Endodermal cell (in vitro differentiated cells): ENCODE measurements at regions not wholly inside any gene's neighbourhood (a gene's known extent, or its start where the extent isn't known, plus 50 kb on each side); places are given as distances from the start of the nearest gene placed in this dataset.
"Not testable (repeated sequence)": the region's sequence is repeated elsewhere in the genome, so short reads cannot be mapped to it uniquely, and the experiment has no call there.

ENCODE experiments used
- DNase-seq: peaks from one replicate; pipeline ENCODE4 v3.0.0-alpha.2; 2017
- H3K27ac ChIP-seq: 2 replicates; pipeline ENCODE4 v1.5.1; 2013; ENCODE audit warnings: mild to moderate bottlenecking, low read depth, low read length, moderate library complexity
- H3K27me3 ChIP-seq: 2 replicates; pipeline ENCODE4 v1.6.1; 2013; ENCODE audit warnings: mild to moderate bottlenecking, low read length, moderate library complexity; ENCODE audit not compliant: insufficient read depth, control insufficient read depth, poor library complexity, severe bottlenecking
- H3K36me3 ChIP-seq: 2 replicates; pipeline ENCODE4 v1.7.0; 2013; ENCODE audit warnings: mild to moderate bottlenecking, low read length, moderate library complexity; ENCODE audit not compliant: control insufficient read depth, insufficient read depth
- H3K4me1 ChIP-seq: one replicate; pipeline ENCODE4 v1.7.0; 2013; ENCODE audit warnings: low read length; ENCODE audit not compliant: control insufficient read depth, insufficient read depth
- H3K4me3 ChIP-seq: 2 replicates; pipeline ENCODE4 v1.5.1; 2013; ENCODE audit warnings: mild to moderate bottlenecking, low read length, moderate library complexity
- H3K9ac ChIP-seq: 2 replicates; pipeline ENCODE4 v1.6.1; 2013; ENCODE audit warnings: mild to moderate bottlenecking, low read length, moderate library complexity; ENCODE audit not compliant: poor library complexity, severe bottlenecking; ENCODE audit errors: extremely low read depth
- H3K9me3 ChIP-seq: 2 replicates; pipeline ENCODE4 v1.6.1; 2013; ENCODE audit warnings: mild to moderate bottlenecking, low read length, moderate library complexity; ENCODE audit not compliant: control insufficient read depth
- H3K27ac Mint-ChIP-seq: 2 replicates; pipeline ENCODE4 v1.8.0; 2020; ENCODE audit warnings: mixed read lengths
- H3K27me3 Mint-ChIP-seq: 2 replicates; pipeline ENCODE4 v1.8.0; 2021; ENCODE audit warnings: mild to moderate bottlenecking, mixed read lengths; ENCODE audit not compliant: insufficient read depth
- H3K36me3 Mint-ChIP-seq: 2 replicates; pipeline ENCODE4 v1.8.0; 2020; ENCODE audit warnings: low read depth, mixed read lengths
- H3K4me1 Mint-ChIP-seq: 2 replicates; pipeline ENCODE4 v1.8.0; 2020; ENCODE audit warnings: mixed read lengths
- H3K4me3 Mint-ChIP-seq: 2 replicates; pipeline ENCODE4 v1.8.0; 2020; ENCODE audit warnings: mild to moderate bottlenecking, moderate library complexity, mixed read lengths
- H3K9me3 Mint-ChIP-seq: 2 replicates; pipeline ENCODE4 v1.8.0; 2020; ENCODE audit warnings: mild to moderate bottlenecking, mixed read lengths
- WGBS, 2 experiments: methylation state at CpG; one replicate each; pipeline versions ENCODE4 v1.1.5 to v1.1.7; 2013; ENCODE audit warnings: missing lambda C conversion rate in 2 of 2, mixed read lengths in 1 of 2; ENCODE audit not compliant: insufficient coverage in 1 of 2, insufficient read length in 1 of 2; 5-methylcytosine and 5-hydroxymethylcytosine counted together
- TF ChIP-seq, protein P1 (sequence below): fragments of 200-600 bp; sonication (generic); conservative IDR thresholded peaks from 2 replicates; pipeline ENCODE4 v1.5.0; 2021; ENCODE audit warnings: antibody characterized with exemption, mild to moderate bottlenecking

DNA sequence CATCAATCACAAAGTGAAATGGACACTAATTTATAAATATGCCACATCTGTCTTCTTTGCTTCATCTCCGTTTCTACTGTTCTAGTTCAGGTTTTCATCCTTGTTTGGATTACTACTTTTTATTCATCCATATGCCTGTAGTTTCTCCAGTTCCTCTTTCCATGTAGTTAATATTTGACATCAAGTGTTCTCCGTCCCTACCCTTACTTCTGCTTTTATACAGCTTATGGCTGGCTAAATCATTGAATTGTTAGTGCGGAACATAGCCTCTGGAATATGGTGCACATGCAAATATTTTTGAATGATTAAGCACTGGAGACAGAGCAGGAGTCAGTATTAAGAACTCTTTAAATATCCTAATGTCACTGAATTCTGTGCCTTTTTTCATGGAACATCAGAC lies 230.0 kb upstream of the PPP1R3A start:
- Mint-ChIP-seq H3K27me3 (no peaks in the 10 kb centered on the region), H3K4me1 (peaks cover 49% of the 10 kb centered on the region), H3K36me3 (no peaks in the 10 kb centered on the region), H3K9me3 (no peaks in the 10 kb centered on the region), H3K4me3 (no peak overlapping the region), H3K27ac (no peak overlapping the region)
- Histone ChIP-seq H3K4me1 (peaks cover 4% of the 10 kb centered on the region), H3K36me3 (no peaks in the 10 kb centered on the region), H3K9me3 (no peaks in the 10 kb centered on the region), H3K27me3 (no peaks in the 10 kb centered on the region), H3K4me3 (no peak overlapping the region), H3K9ac (no peak overlapping the region), H3K27ac (no peak overlapping the region)
- WGBS, 2 experiments: 92 to 93% methylated on average over 3 of the region's 3 CpGs
- no peak for DNase-seq
- TF ChIP-seq, protein P1, sequence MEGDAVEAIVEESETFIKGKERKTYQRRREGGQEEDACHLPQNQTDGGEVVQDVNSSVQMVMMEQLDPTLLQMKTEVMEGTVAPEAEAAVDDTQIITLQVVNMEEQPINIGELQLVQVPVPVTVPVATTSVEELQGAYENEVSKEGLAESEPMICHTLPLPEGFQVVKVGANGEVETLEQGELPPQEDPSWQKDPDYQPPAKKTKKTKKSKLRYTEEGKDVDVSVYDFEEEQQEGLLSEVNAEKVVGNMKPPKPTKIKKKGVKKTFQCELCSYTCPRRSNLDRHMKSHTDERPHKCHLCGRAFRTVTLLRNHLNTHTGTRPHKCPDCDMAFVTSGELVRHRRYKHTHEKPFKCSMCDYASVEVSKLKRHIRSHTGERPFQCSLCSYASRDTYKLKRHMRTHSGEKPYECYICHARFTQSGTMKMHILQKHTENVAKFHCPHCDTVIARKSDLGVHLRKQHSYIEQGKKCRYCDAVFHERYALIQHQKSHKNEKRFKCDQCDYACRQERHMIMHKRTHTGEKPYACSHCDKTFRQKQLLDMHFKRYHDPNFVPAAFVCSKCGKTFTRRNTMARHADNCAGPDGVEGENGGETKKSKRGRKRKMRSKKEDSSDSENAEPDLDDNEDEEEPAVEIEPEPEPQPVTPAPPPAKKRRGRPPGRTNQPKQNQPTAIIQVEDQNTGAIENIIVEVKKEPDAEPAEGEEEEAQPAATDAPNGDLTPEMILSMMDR: no peak

DNA sequence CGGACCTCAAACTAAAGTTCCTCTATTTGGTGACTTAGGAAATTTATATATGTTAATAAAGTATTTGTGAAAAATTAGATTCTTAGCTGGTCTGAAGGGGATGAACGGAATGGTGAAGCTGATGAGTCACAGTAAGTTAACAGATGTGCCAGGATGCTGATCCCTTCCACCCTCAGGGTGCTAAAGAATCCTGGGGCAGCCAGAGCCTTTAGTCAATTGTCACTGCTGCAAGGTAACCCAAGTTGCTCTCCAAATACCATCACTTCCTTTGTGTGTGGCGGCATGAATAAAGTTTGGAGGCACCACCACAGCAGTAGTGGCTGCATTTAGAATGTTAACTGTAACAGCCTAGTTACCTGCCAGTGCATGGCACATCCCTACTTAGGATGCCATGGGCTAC lies 222.6 kb upstream of the PPP1R3A start:
- peak; percentile 69 for DNase-seq
- Histone ChIP-seq H3K9me3 (no peaks in the 10 kb centered on the region), H3K27ac (no peak overlapping the region), H3K4me1 (peaks cover 8% of the 10 kb centered on the region), H3K4me3 (no peak overlapping the region), H3K9ac (no peak overlapping the region), H3K36me3 (no peaks in the 10 kb centered on the region), H3K27me3 (no peaks in the 10 kb centered on the region)
- H3K36me3 Mint-ChIP-seq: no peaks in the 10 kb centered on the region
- 44 to 86% methylated on average over 2 to 3 of the region's 3 CpGs for WGBS, 2 experiments
- TF ChIP-seq, protein P1: no peak
- no peaks in the 10 kb centered on the region for H3K27me3 Mint-ChIP-seq
- H3K4me1 Mint-ChIP-seq: peaks cover 20% of the 10 kb centered on the region
- no peak overlapping the region for H3K27ac Mint-ChIP-seq
- no peaks in the 10 kb centered on the region for H3K9me3 Mint-ChIP-seq
- no peak overlapping the region for H3K4me3 Mint-ChIP-seq

DNA sequence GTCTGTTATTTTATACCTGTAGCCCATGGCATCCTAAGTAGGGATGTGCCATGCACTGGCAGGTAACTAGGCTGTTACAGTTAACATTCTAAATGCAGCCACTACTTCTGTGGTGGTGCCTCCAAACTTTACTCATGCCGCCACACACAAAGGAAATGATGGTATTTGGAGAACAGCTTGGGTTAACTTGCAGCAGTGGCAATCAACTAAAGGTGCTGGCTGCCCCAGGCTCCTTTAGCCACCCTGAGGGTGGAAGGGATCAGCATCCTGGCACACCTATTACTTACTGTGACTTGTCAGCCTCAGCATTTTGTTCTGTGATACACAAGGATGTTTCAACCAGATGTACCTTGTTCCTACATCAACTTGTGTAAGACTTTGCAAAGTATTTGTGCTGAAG lies 221.8 kb upstream of the PPP1R3A start:
- WGBS, 2 experiments: 83 to 100% methylated on average over 1 of the region's 1 CpG

DNA sequence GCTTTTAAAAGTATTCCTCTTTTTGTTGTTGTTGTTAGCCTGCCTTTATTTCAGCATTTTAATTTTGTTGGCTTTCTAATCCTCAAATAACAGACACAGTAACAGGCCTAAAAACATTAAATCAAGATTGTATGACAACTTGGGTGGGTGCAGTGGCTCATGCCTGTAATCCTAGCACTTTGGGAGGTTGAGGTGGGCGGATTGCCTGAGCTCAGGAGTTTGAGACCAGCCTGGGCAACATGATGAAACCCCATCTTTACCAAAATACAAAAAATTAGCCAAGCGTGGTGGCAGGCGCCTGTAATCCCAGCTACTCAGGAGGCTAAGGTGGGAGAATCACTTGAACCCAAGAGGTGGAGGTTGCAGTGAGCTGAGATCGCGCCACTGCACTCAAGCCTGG lies 220.9 kb upstream of the PPP1R3A start:
- H3K9me3 Mint-ChIP-seq, H3K27ac Mint-ChIP-seq, H3K36me3 ChIP-seq, DNase-seq, H3K9me3 ChIP-seq, H3K27me3 ChIP-seq, H3K36me3 Mint-ChIP-seq, H3K4me1 ChIP-seq, H3K9ac ChIP-seq, H3K27ac ChIP-seq, H3K4me3 Mint-ChIP-seq, H3K27me3 Mint-ChIP-seq, H3K4me3 ChIP-seq: not testable (repeated sequence)
- peaks cover 18% of the 10 kb centered on the region for H3K4me1 Mint-ChIP-seq
- 94 to 95% methylated on average over 4 to 5 of the region's 5 CpGs for WGBS, 2 experiments

More for the DNA sequence above, 221.8 kb upstream of the PPP1R3A start:
- H3K36me3 Mint-ChIP-seq: no peaks in the 10 kb centered on the region
- TF ChIP-seq, protein P1: no peak
- H3K27ac ChIP-seq: no peak overlapping the region
- DNase-seq: peak; percentile 51
- peaks cover 18% of the 10 kb centered on the region for H3K4me1 Mint-ChIP-seq
- no peaks in the 10 kb centered on the region for H3K9me3 Mint-ChIP-seq
- no peaks in the 10 kb centered on the region for H3K36me3 ChIP-seq
- H3K4me3 Mint-ChIP-seq: no peak overlapping the region
- H3K27me3 ChIP-seq: no peaks in the 10 kb centered on the region
- H3K9ac ChIP-seq: no peak overlapping the region
- no peak overlapping the region for H3K4me3 ChIP-seq
- no peaks in the 10 kb centered on the region for H3K9me3 ChIP-seq
- peak overlapping the region; percentile 44 for H3K27ac Mint-ChIP-seq
- no peaks in the 10 kb centered on the region for H3K27me3 Mint-ChIP-seq
- peaks cover 8% of the 10 kb centered on the region for H3K4me1 ChIP-seq
